ENCODE measurements at regions not wholly inside any gene's neighbourhood (a gene's known extent, or its start where the extent isn't known, plus 50 kb on each side); places are given as distances from the start of the nearest gene placed in this dataset.

- TF ChIP-seq JUND (IDR thresholded peaks at IDR 0.05), result no peak
- TF ChIP-seq EZH2phosphoT487 (IDR thresholded peaks at IDR 0.05; ENCODE audit: borderline replicate concordance), result no peak
- no peak for TF ChIP-seq CEBPB (IDR thresholded peaks at IDR 0.05; ENCODE audit: low read depth)
- TF ChIP-seq POLR2A (IDR thresholded peaks at IDR 0.05; ENCODE audit: borderline replicate concordance, extremely low read depth, insufficient read depth, insufficient read length), result no peak
These were observed 79.4 kb downstream of the MRM1 start for GRCh38 chr17:36680701-36681202.
